ENCODE measurements at regions not wholly inside any gene's neighbourhood (a gene's known extent, or its start where the extent isn't known, plus 50 kb on each side); places are given as distances from the start of the nearest gene placed in this dataset.

DNA sequence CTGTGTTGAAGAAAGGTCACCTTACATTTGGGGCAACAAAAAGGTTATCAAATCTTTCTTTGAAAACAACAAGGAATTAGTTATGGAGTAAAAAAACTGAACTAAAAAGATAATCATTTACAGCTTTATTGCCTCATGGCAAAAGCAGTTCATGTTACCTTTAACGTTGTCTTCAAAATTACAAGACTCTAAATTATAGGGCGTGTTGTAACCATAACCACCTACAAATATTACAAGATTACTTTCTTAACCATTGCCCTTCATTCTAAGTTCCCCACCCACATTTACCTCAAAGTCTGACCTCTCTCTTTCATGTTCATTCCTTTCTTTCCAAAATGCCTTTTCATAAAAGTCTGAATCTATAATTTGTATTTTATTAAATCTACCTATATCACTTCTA lies 74.6 kb upstream of the LRATD1 start:
- TF ChIP-seq, protein P1, sequence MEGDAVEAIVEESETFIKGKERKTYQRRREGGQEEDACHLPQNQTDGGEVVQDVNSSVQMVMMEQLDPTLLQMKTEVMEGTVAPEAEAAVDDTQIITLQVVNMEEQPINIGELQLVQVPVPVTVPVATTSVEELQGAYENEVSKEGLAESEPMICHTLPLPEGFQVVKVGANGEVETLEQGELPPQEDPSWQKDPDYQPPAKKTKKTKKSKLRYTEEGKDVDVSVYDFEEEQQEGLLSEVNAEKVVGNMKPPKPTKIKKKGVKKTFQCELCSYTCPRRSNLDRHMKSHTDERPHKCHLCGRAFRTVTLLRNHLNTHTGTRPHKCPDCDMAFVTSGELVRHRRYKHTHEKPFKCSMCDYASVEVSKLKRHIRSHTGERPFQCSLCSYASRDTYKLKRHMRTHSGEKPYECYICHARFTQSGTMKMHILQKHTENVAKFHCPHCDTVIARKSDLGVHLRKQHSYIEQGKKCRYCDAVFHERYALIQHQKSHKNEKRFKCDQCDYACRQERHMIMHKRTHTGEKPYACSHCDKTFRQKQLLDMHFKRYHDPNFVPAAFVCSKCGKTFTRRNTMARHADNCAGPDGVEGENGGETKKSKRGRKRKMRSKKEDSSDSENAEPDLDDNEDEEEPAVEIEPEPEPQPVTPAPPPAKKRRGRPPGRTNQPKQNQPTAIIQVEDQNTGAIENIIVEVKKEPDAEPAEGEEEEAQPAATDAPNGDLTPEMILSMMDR (IDR thresholded peaks at IDR 0.05): no peak
- TF ChIP-seq EZH2phosphoT487 (IDR thresholded peaks at IDR 0.05): no peak
- no peak for TF ChIP-seq EZH2 (IDR thresholded peaks at IDR 0.05)
